ENCODE measurements at regions not wholly inside any gene's neighbourhood (a gene's known extent, or its start where the extent isn't known, plus 50 kb on each side); places are given as distances from the start of the nearest gene placed in this dataset.

DNA sequence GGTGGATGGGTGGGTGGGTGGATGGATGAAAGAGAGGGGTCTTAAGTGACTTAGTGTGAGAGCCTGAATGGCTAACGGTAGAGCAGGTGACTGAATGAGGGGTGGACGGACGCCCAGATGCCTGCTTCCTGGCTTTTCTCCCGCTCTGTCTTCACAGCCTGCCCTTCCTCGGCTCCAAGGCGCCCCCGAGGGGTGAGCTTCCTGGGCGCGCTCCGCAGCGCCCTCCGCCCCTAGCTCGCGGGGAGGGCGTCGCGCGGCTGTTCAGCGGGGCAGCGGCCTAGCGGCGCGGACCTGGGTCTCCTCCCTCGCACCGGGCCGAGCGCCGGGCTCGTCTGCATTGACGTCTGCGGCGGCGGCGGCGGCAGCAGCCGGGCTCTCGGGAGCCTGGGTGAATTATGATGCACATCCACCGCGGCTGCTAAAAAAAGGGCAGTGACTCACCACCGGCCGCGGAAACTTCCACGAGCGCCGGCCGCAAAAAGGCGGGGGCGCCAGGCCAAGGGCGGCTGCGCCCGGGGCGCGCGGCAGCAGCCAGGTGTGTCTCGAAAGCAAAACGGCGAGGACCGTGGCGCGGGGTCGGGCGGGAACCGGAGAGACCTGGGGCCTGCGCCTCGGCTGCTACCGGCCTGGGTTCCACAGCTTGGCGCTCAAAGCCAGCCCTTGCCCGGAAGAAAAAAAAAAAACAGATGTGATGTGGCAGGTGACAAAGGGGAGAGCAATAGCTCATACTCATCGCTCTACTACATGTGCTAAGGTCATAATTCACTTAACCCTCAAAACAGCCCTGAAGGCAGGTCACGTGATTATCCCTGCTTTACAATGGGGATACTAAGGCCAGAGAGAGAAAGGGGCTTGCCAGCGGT lies 143.0 kb upstream of the ADRA1B start:
- H3K27ac ChIP-seq (ENCODE audit: insufficient read depth, low read depth, low read length): no peak overlapping the region
- dilution Hi-C loops (cut with MboI; ENCODE audit: extremely low pct_ligation_motif_present, low sequenced_read_pairs) (no loop called here), intact Hi-C loops (cut with micrococcal nuclease) (loop anchor here (5.0 to 10.0 kb wide), 2 partner anchors 192 to 1441 kb away; no protein-coding TSS in a partner anchor)
- POLR2A ChIA-PET: no interaction called here
- H3K9me1 ChIP-seq (replicated peaks; ENCODE audit: control insufficient read depth, extremely low read depth, insufficient read depth, low read length): no peaks in the 10 kb centered on the region
- no peak for TF ChIP-seq JUN (IDR thresholded peaks at IDR 0.05; ENCODE audit: borderline replicate concordance, insufficient read depth, insufficient read length, low read depth)
- no peak for TF ChIP-seq MAX (IDR thresholded peaks at IDR 0.05; ENCODE audit: insufficient read depth, insufficient read length)
- TF ChIP-seq POLR2AphosphoS5 (IDR thresholded peaks at IDR 0.05; ENCODE audit: insufficient read depth, low read depth, low read length): no peak
- no peak for TF ChIP-seq MYC (IDR thresholded peaks at IDR 0.05; ENCODE audit: low read depth, low read length)
- TF ChIP-seq POLR2A (IDR thresholded peaks at IDR 0.05; ENCODE audit: low read depth, low read length): no peak
- TF ChIP-seq FOS (IDR thresholded peaks at IDR 0.05; ENCODE audit: borderline replicate concordance, insufficient read depth, low read length): peak; percentile 65
- FAIRE-seq: no peak
- H3K4me2 ChIP-seq (ENCODE audit: insufficient read depth, low read length): peak overlapping the region; percentile 39
- no peaks in the 10 kb centered on the region for H3K36me3 ChIP-seq (ENCODE audit: control insufficient read depth in 2 of 2, extremely low read depth in 1 of 2, insufficient read depth in 2 of 2, low read length in 2 of 2)
- peak; percentile 41 for DNase-seq (ENCODE audit: low read depth, low spot score)
- no peaks in the 10 kb centered on the region for H3K9me3 ChIP-seq (replicated peaks; ENCODE audit: control insufficient read depth, insufficient read depth, low read length)
- H3K9ac ChIP-seq (replicated peaks; ENCODE audit: extremely low read depth, insufficient read depth, low read length): peak overlapping the region; percentile 24
- H3K4me3 ChIP-seq (replicated peaks in 1 of 3; ENCODE audit: insufficient read depth in 1 of 3, low read depth in 1 of 3, low read length in 3 of 3): peak overlapping the region in 1 of 3 experiments; percentile 16
- no peaks in the 10 kb centered on the region for H3K4me1 ChIP-seq (ENCODE audit: control insufficient read depth, extremely low read depth, insufficient read depth, low read length)
- no peaks in the 10 kb centered on the region for H3K27me3 ChIP-seq (ENCODE audit: control insufficient read depth in 2 of 2, insufficient read depth in 2 of 2, low read length in 2 of 2)
- H4K20me1 ChIP-seq (replicated peaks; ENCODE audit: control insufficient read depth, extremely low read depth, insufficient read depth, low read length): no peaks in the 10 kb centered on the region
- H2AFZ ChIP-seq (ENCODE audit: low read depth, low read length): peak overlapping the region; percentile 63
- no peaks in the 10 kb centered on the region for H3K79me2 ChIP-seq (ENCODE audit: control insufficient read depth, insufficient read depth, low read length)
- CTCF ChIA-PET: no interaction called here
- BruUV-seq (replicated peaks): no TSS peak

DNA sequence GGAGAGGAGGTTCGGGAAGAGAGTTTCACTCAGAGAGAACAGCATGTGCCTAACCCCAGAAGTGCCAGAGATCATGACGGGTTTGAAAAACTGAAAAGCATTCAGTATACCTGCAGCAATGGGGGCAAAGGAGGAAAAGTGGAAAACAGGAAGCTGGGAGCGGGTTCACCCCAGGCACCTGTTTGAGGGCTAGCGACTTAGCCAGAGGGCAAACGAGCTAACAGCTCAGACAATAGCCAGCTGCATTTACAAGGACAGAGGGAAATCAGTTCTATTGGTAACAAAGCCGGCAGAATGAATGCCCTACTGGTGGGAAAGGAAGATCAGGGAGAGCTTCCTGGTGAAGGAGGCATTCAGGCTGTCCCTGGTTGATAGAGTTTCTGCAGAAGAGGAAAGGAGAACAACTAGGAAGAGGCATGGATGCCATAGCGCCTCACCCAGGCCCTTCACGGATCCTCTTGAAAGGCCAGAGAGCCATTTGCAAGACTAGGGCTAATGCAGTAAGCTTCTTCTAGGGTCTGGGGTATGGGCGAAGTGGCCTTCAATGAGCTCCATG lies 141.7 kb upstream of the ADRA1B start:
- intact Hi-C loops (cut with micrococcal nuclease) (loop anchor here (5.0 to 10.0 kb wide), 2 partner anchors 190 to 1442 kb away; no protein-coding TSS in a partner anchor), dilution Hi-C loops (cut with MboI; ENCODE audit: extremely low pct_ligation_motif_present, low sequenced_read_pairs) (no loop called here)
- Histone ChIP-seq H4K20me1 (replicated peaks; ENCODE audit: control insufficient read depth, extremely low read depth, insufficient read depth, low read length) (no peaks in the 10 kb centered on the region), H3K36me3 (ENCODE audit: control insufficient read depth in 2 of 2, extremely low read depth in 1 of 2, insufficient read depth in 2 of 2, low read length in 2 of 2) (no peaks in the 10 kb centered on the region), H2AFZ (ENCODE audit: low read depth, low read length) (no peak overlapping the region), H3K9me1 (replicated peaks; ENCODE audit: control insufficient read depth, extremely low read depth, insufficient read depth, low read length) (no peaks in the 10 kb centered on the region), H3K4me2 (ENCODE audit: insufficient read depth, low read length) (no peak overlapping the region), H3K4me1 (ENCODE audit: control insufficient read depth, extremely low read depth, insufficient read depth, low read length) (no peaks in the 10 kb centered on the region), H3K9ac (replicated peaks; ENCODE audit: extremely low read depth, insufficient read depth, low read length) (no peak overlapping the region), H3K27ac (ENCODE audit: insufficient read depth, low read depth, low read length) (no peak overlapping the region), H3K4me3 (replicated peaks in 1 of 3; ENCODE audit: insufficient read depth in 1 of 3, low read depth in 1 of 3, low read length in 3 of 3) (no peak overlapping the region), H3K27me3 (ENCODE audit: control insufficient read depth in 2 of 2, insufficient read depth in 2 of 2, low read length in 2 of 2) (no peaks in the 10 kb centered on the region), H3K79me2 (ENCODE audit: control insufficient read depth, insufficient read depth, low read length) (no peaks in the 10 kb centered on the region), H3K9me3 (replicated peaks; ENCODE audit: control insufficient read depth, insufficient read depth, low read length) (no peaks in the 10 kb centered on the region)
- DNase-seq (ENCODE audit: low read depth, low spot score): no peak
- POLR2A ChIA-PET: no interaction called here
- CTCF ChIA-PET: no interaction called here
- FAIRE-seq: no peak
- TF ChIP-seq FOS (IDR thresholded peaks at IDR 0.05; ENCODE audit: borderline replicate concordance, insufficient read depth, low read length) (no peak), GATA2 (IDR thresholded peaks at IDR 0.05; ENCODE audit: insufficient read depth, insufficient read length, low read depth, low read length) (no peak), JUN (IDR thresholded peaks at IDR 0.05; ENCODE audit: borderline replicate concordance, insufficient read depth, insufficient read length, low read depth) (no peak), EZH2 (IDR thresholded peaks at IDR 0.05; ENCODE audit: borderline replicate concordance, low read depth, low read length, severe bottlenecking) (no peak), MAX (IDR thresholded peaks at IDR 0.05; ENCODE audit: insufficient read depth, insufficient read length) (no peak)
- no TSS peak for BruUV-seq (replicated peaks)
